MM.1S (cell line): ENCODE measurements at regions not wholly inside any gene's neighbourhood (a gene's known extent, or its start where the extent isn't known, plus 50 kb on each side); places are given as distances from the start of the nearest gene placed in this dataset.

Source experiments
- EZH2 ChIP-seq: fragments of 300-600 bp; sonication (generic); optimal IDR thresholded peaks from 2 replicates; pipeline ENCODE3; 2017; ENCODE audit warnings: low read depth, mild to moderate bottlenecking, antibody characterized with exemption, low read length, mixed read lengths
- EZH2phosphoT487 ChIP-seq: fragments of 300-600 bp; sonication (generic); IDR thresholded peaks from 2 replicates; pipeline ENCODE4 v1.6.1; 2018; ENCODE audit warnings: antibody characterized with exemption, low read length
- TF ChIP-seq, protein P1 (sequence below): fragments of 300-600 bp; sonication (generic); IDR thresholded peaks from 2 replicates; pipeline ENCODE4 v1.5.1; 2016; ENCODE audit warnings: antibody characterized with exemption, low read length, mixed read lengths

DNA sequence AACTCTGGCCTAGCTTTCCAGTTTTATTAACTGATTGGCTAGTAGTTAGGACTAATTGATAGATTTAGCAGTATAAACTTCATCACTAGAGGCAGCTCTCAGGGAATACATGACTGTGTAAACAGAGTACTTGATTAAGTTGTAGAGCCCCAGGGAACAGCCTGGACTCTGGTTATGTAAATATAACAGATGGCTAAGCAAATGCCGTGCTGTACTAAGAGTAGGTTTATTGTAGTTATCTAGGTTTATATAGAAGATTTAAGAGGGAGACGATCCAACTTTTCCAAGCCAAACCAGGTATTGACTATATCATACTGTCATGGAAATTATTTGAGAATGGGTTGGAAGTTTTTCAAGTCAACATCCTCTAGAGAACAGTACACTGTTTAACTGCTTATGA lies 463.4 kb upstream of the GRID2 start:
- TF ChIP-seq EZH2: no peak
- TF ChIP-seq, protein P1, sequence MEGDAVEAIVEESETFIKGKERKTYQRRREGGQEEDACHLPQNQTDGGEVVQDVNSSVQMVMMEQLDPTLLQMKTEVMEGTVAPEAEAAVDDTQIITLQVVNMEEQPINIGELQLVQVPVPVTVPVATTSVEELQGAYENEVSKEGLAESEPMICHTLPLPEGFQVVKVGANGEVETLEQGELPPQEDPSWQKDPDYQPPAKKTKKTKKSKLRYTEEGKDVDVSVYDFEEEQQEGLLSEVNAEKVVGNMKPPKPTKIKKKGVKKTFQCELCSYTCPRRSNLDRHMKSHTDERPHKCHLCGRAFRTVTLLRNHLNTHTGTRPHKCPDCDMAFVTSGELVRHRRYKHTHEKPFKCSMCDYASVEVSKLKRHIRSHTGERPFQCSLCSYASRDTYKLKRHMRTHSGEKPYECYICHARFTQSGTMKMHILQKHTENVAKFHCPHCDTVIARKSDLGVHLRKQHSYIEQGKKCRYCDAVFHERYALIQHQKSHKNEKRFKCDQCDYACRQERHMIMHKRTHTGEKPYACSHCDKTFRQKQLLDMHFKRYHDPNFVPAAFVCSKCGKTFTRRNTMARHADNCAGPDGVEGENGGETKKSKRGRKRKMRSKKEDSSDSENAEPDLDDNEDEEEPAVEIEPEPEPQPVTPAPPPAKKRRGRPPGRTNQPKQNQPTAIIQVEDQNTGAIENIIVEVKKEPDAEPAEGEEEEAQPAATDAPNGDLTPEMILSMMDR: no peak
- TF ChIP-seq EZH2phosphoT487: no peak
